Astrocyte (in vitro differentiated cells and primary cell): ENCODE measurements at regions not wholly inside any gene's neighbourhood (a gene's known extent, or its start where the extent isn't known, plus 50 kb on each side); places are given as distances from the start of the nearest gene placed in this dataset.

Experiments used
- EZH2 ChIP-seq: IDR thresholded peaks from 2 replicates; pipeline ENCODE4 v1.6.1; 2012; ENCODE audit warnings: mild to moderate bottlenecking, low read length, inconsistent platforms; ENCODE audit not compliant: insufficient read depth
- TF ChIP-seq, protein P1 (sequence below): IDR thresholded peaks from 2 replicates; pipeline ENCODE4 v1.5.1; 2011; ENCODE audit warnings: low read depth, mild to moderate bottlenecking, inconsistent platforms, low read length, moderate library complexity; ENCODE audit not compliant: insufficient read depth

DNA sequence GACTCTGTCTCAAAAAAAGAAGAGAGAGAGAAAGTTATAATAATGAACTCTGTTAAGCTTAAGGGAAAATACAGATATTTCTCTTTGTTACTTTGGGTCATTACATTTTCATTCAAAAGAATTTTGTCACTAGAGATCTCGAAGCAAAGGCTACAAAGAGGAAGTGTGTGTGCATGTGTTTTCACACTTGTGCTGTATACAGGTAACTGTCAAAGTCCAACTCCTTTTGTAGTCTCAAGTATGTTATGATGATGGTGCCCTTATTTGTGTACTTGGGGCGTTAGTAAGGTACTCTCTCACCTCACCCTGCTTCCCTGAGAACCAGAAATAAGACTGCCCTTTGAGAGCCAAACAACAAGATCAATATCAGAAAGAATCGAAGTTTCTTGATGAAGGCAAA is 152.9 kb upstream of the ZNF644 start:
- TF ChIP-seq, protein P1, sequence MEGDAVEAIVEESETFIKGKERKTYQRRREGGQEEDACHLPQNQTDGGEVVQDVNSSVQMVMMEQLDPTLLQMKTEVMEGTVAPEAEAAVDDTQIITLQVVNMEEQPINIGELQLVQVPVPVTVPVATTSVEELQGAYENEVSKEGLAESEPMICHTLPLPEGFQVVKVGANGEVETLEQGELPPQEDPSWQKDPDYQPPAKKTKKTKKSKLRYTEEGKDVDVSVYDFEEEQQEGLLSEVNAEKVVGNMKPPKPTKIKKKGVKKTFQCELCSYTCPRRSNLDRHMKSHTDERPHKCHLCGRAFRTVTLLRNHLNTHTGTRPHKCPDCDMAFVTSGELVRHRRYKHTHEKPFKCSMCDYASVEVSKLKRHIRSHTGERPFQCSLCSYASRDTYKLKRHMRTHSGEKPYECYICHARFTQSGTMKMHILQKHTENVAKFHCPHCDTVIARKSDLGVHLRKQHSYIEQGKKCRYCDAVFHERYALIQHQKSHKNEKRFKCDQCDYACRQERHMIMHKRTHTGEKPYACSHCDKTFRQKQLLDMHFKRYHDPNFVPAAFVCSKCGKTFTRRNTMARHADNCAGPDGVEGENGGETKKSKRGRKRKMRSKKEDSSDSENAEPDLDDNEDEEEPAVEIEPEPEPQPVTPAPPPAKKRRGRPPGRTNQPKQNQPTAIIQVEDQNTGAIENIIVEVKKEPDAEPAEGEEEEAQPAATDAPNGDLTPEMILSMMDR: no peak
- TF ChIP-seq EZH2: no peak
